ENCODE measurements at regions not wholly inside any gene's neighbourhood (a gene's known extent, or its start where the extent isn't known, plus 50 kb on each side); places are given as distances from the start of the nearest gene placed in this dataset.

DNA sequence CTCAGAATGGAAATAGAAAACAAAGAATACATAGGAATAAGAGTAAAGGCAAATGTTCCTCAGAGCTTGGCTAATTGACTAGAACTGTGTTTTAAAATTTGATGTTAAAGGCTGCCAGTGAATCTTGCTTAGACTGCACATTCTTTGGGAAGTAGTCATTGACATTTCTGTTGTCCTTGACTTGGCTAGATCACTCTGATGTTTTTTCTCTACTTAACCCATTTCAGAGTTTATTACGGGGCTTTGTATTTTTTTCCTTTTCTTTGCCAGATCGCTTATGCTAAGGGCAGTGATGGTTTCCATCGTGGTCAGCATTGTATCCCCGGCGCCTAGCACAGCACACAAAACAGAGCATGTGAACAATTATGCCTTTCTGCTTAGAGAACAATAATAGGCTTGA, 1126.7 kb upstream of the CDH9 start:
- Histone ChIP-seq H3K9me3 (ENCODE audit: low read depth) (no peaks in the 10 kb centered on the region), H3K27ac (no peak overlapping the region), H3K4me3 (no peak overlapping the region), H3K27me3 (no peaks in the 10 kb centered on the region), H3K4me1 (ENCODE audit: low read depth) (no peaks in the 10 kb centered on the region), H3K36me3 (no peaks in the 10 kb centered on the region)
- TF ChIP-seq CTCF (IDR thresholded peaks at IDR 0.05; ENCODE audit: low read depth, low read length), result no peak
- peak in 1 of 2 donors; percentile 38 for DNase-seq (ENCODE audit: low read depth in 1 of 2, low spot score in 1 of 2)

- Histone ChIP-seq H3K9me3 (ENCODE audit: low read depth) (no peaks in the 10 kb centered on the region), H3K4me1 (ENCODE audit: low read depth) (no peaks in the 10 kb centered on the region), H3K4me3 (no peak overlapping the region), H3K36me3 (no peaks in the 10 kb centered on the region), H3K27ac (no peak overlapping the region), H3K27me3 (no peaks in the 10 kb centered on the region)
- DNase-seq (ENCODE audit: low read depth in 1 of 2, low spot score in 1 of 2), result no peak
- TF ChIP-seq CTCF (IDR thresholded peaks at IDR 0.05; ENCODE audit: low read depth, low read length), result no peak
Measured at GRCh38 chr5:28164568-28164967, 1126.2 kb upstream of the CDH9 start.

- no peak overlapping the region for H3K27ac ChIP-seq
- no peak for DNase-seq (ENCODE audit: low read depth in 1 of 2, low spot score in 1 of 2)
- H3K9me3 ChIP-seq (ENCODE audit: low read depth), result no peaks in the 10 kb centered on the region
- no peaks in the 10 kb centered on the region for H3K36me3 ChIP-seq
- no peaks in the 10 kb centered on the region for H3K27me3 ChIP-seq
- no peaks in the 10 kb centered on the region for H3K4me1 ChIP-seq (ENCODE audit: low read depth)
- TF ChIP-seq CTCF (IDR thresholded peaks at IDR 0.05; ENCODE audit: low read depth, low read length), result no peak
- no peak overlapping the region for H3K4me3 ChIP-seq
Measured at GRCh38 chr5:28156981-28157380, 1118.6 kb upstream of the CDH9 start.

DNA sequence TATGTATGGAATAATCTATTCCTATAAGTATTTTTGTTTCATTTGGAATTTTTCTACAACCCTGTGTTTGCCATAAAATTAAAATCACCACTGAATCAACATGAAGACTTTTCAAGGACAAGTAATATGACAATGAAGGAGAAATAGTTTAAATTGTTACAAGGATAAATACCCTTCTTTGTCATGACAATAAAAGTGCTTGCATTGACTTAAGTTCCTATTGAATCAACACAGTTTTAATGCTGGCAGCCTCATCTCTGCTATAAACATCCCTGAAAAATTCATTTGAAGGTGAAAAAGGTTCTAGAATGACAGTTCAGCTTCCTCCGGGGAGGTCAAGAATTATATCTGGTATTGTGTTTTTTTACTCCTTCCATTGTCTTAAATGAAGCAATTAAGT, 1105.1 kb upstream of the CDH9 start:
- no peak for TF ChIP-seq CTCF (IDR thresholded peaks at IDR 0.05; ENCODE audit: low read depth, low read length)
- Histone ChIP-seq H3K27me3 (no peaks in the 10 kb centered on the region), H3K4me1 (ENCODE audit: low read depth) (no peaks in the 10 kb centered on the region), H3K4me3 (no peak overlapping the region), H3K27ac (no peak overlapping the region), H3K9me3 (ENCODE audit: low read depth) (no peaks in the 10 kb centered on the region), H3K36me3 (no peaks in the 10 kb centered on the region)
- DNase-seq (ENCODE audit: low read depth in 1 of 2, low spot score in 1 of 2), result no peak

- Histone ChIP-seq H3K9me3 (ENCODE audit: low read depth) (no peaks in the 10 kb centered on the region), H3K27ac (no peak overlapping the region), H3K27me3 (no peaks in the 10 kb centered on the region), H3K4me1 (ENCODE audit: low read depth) (no peaks in the 10 kb centered on the region), H3K36me3 (no peaks in the 10 kb centered on the region), H3K4me3 (no peak overlapping the region)
- no peak for TF ChIP-seq CTCF (IDR thresholded peaks at IDR 0.05; ENCODE audit: low read depth, low read length)
- DNase-seq (ENCODE audit: low read depth in 1 of 2, low spot score in 1 of 2), result no peak
Measured at GRCh38 chr5:28132151-28132550, 1093.8 kb upstream of the CDH9 start.

DNA sequence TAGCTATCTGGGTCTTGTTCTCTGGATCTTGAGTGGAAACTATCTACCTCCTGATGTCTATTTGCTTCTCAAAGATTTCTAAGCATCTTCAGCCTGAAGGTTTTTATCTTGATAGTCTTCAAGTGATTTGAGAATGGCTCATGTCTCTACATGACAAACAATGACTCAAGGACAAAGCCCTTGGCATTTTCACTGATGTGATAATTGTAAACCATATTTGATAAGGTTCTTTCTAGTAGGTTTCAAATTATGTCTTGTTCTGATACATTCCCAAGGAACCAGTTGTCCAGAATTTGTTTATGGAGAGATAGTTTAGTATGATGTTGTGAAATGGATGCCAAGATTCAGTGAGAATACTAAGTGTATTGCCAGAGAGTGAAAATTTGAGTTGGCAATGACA, 1079.3 kb upstream of the CDH9 start:
- no peaks in the 10 kb centered on the region for H3K36me3 ChIP-seq
- H3K27ac ChIP-seq, result no peak overlapping the region
- no peak overlapping the region for H3K4me3 ChIP-seq
- no peak for DNase-seq (ENCODE audit: low read depth in 1 of 2, low spot score in 1 of 2)
- H3K27me3 ChIP-seq, result no peaks in the 10 kb centered on the region
- no peak for TF ChIP-seq CTCF (IDR thresholded peaks at IDR 0.05; ENCODE audit: low read depth, low read length)
- no peaks in the 10 kb centered on the region for H3K4me1 ChIP-seq (ENCODE audit: low read depth)
- no peaks in the 10 kb centered on the region for H3K9me3 ChIP-seq (ENCODE audit: low read depth)

All from cardiac muscle cell (in vitro differentiated cells and primary cell).